AG04450 (cell line): ENCODE measurements at regions not wholly inside any gene's neighbourhood (a gene's known extent, or its start where the extent isn't known, plus 50 kb on each side); places are given as distances from the start of the nearest gene placed in this dataset.

Experiments
- CTCF ChIA-PET: fragments of 300-600, 350-600 bp; formaldehyde crosslinking; extraction: SDS; loops from one replicate; lab custom pipeline; 2022; ENCODE audit warnings: antibody characterized with exemption, inconsistent platforms; lab: Charles Lee
- POLR2A ChIA-PET: fragments of 350-600 bp; formaldehyde crosslinking; extraction: SDS; loops from one replicate; lab custom pipeline; 2021; ENCODE audit warnings: antibody characterized with exemption, inconsistent platforms; lab: Yijun Ruan, JAX
- DNase-seq: peaks from one replicate; pipeline ENCODE4 v3.0.0-alpha.2; 2011; ENCODE audit warnings: low read depth, low spot score
- H3K27ac ChIP-seq: one replicate; pipeline ENCODE4 v1.5.1; 2012; ENCODE audit warnings: low read depth, low read length, control low read depth
- H3K27me3 ChIP-seq: one replicate; pipeline ENCODE4 v1.6.0; 2012; ENCODE audit warnings: low read length; ENCODE audit not compliant: control insufficient read depth, insufficient read depth
- H3K4me3 ChIP-seq: 2 replicates; pipeline ENCODE4 v1.5.1; 2011; ENCODE audit warnings: mild to moderate bottlenecking, low read depth, low read length, control low read depth
- H3K9me3 ChIP-seq: 2 replicates; pipeline ENCODE4 v1.5.1; 2012; ENCODE audit warnings: low read length; ENCODE audit not compliant: control insufficient read depth, insufficient read depth
- CTCF ChIP-seq: IDR thresholded peaks from 2 replicates; pipeline ENCODE4 v1.5.1; 2011; ENCODE audit warnings: low read depth, low read length, control low read depth, inconsistent platforms

- ChIA-PET POLR2A (no interaction called here), CTCF (no interaction called here)
- no peak for TF ChIP-seq CTCF
- Histone ChIP-seq H3K27me3 (no peaks in the 10 kb centered on the region), H3K9me3 (no peaks in the 10 kb centered on the region), H3K4me3 (no peak overlapping the region), H3K27ac (no peak overlapping the region)
- DNase-seq = no peak
Measured at GRCh38 chr3:191557322-191557721, 96.4 kb downstream of the PYDC2 start.

- no peaks in the 10 kb centered on the region for H3K27me3 ChIP-seq
- no peak for DNase-seq
- H3K27ac ChIP-seq = no peak overlapping the region
- POLR2A ChIA-PET = no interaction called here
- CTCF ChIA-PET = no interaction called here
- TF ChIP-seq CTCF = no peak
- H3K9me3 ChIP-seq = peaks cover 5% of the 10 kb centered on the region; the same call in 1 of the 2 replicates
- H3K4me3 ChIP-seq = no peak overlapping the region
Measured at GRCh38 chr3:191563722-191564121, 102.8 kb downstream of the PYDC2 start.

GRCh38 chr3:191566469-191566868, 105.5 kb downstream of the PYDC2 start:
- Histone ChIP-seq H3K9me3 (peaks cover 5% of the 10 kb centered on the region; the same call in 1 of the 2 replicates), H3K27me3 (no peaks in the 10 kb centered on the region), H3K4me3 (no peak overlapping the region), H3K27ac (no peak overlapping the region)
- DNase-seq = no peak
- CTCF ChIA-PET = no interaction called here
- TF ChIP-seq CTCF = no peak
- POLR2A ChIA-PET = no interaction called here

- CTCF ChIA-PET = no interaction called here
- Histone ChIP-seq H3K4me3 (no peak overlapping the region), H3K9me3 (peaks cover 5% of the 10 kb centered on the region; the same call in 1 of the 2 replicates), H3K27me3 (no peaks in the 10 kb centered on the region), H3K27ac (no peak overlapping the region)
- no peak for TF ChIP-seq CTCF
- no peak for DNase-seq
- POLR2A ChIA-PET = no interaction called here
Measured at GRCh38 chr3:191568206-191568605, 107.2 kb downstream of the PYDC2 start.

GRCh38 chr3:191592105-191592504, 131.1 kb downstream of the PYDC2 start:
- ChIA-PET POLR2A (no interaction called here), CTCF (no interaction called here)
- Histone ChIP-seq H3K9me3 (no peaks in the 10 kb centered on the region), H3K27me3 (no peaks in the 10 kb centered on the region), H3K4me3 (no peak overlapping the region), H3K27ac (no peak overlapping the region)
- no peak for TF ChIP-seq CTCF
- no peak for DNase-seq
